ENCODE measurements at regions not wholly inside any gene's neighbourhood (a gene's known extent, or its start where the extent isn't known, plus 50 kb on each side); places are given as distances from the start of the nearest gene placed in this dataset.
"Not testable (repeated sequence)": the region's sequence is repeated elsewhere in the genome, so short reads cannot be mapped to it uniquely, and the experiment has no call there.

GRCh38 chr6:18595774-18596530, 208.8 kb downstream of the RNF144B start:
- DNase-seq (ENCODE audit: low read depth), result no peak

- no peak for DNase-seq (ENCODE audit: low read depth)
These were observed 209.3 kb downstream of the RNF144B start for GRCh38 chr6:18596531-18596835.

GRCh38 chr6:18598551-18599264, 211.6 kb downstream of the RNF144B start:
- no peak for DNase-seq (ENCODE audit: low read depth)

GRCh38 chr6:18600255-18600654, 213.1 kb downstream of the RNF144B start:
- no peak for DNase-seq (ENCODE audit: low read depth)

- no peak for DNase-seq (ENCODE audit: low read depth)
These were observed 214.4 kb downstream of the RNF144B start for GRCh38 chr6:18601516-18602020.

GRCh38 chr6:18602931-18603330, 215.8 kb downstream of the RNF144B start:
- DNase-seq (ENCODE audit: low read depth), result no peak

GRCh38 chr6:18603361-18603760, 216.2 kb downstream of the RNF144B start:
- DNase-seq (ENCODE audit: low read depth), result no peak

GRCh38 chr6:18605841-18606240, 218.7 kb downstream of the RNF144B start:
- DNase-seq (ENCODE audit: low read depth), result no peak

GRCh38 chr6:18609715-18610114, 222.6 kb downstream of the RNF144B start:
- DNase-seq (ENCODE audit: low read depth), result no peak

GRCh38 chr6:18613319-18613925, 226.3 kb downstream of the RNF144B start:
- no peak for DNase-seq (ENCODE audit: low read depth)

GRCh38 chr6:18629571-18629970, 242.4 kb downstream of the RNF144B start:
- DNase-seq (ENCODE audit: low read depth), result no peak

GRCh38 chr6:18632670-18633410, 245.7 kb downstream of the RNF144B start:
- no peak for DNase-seq (ENCODE audit: low read depth)

GRCh38 chr6:18634912-18635311, 247.8 kb downstream of the RNF144B start:
- no peak for DNase-seq (ENCODE audit: low read depth)

GRCh38 chr6:18640134-18640533, 253.0 kb downstream of the RNF144B start:
- no peak for DNase-seq (ENCODE audit: low read depth)

- DNase-seq (ENCODE audit: low read depth), result no peak
These were observed 253.6 kb downstream of the RNF144B start for GRCh38 chr6:18640754-18641153.

GRCh38 chr6:18654821-18655220, 267.7 kb downstream of the RNF144B start:
- no peak for DNase-seq (ENCODE audit: low read depth)

GRCh38 chr6:18656506-18656905, 269.4 kb downstream of the RNF144B start:
- no peak for DNase-seq (ENCODE audit: low read depth)

- not testable (repeated sequence) for DNase-seq (ENCODE audit: low read depth)
These were observed 272.8 kb downstream of the RNF144B start for GRCh38 chr6:18659994-18660393.

- no peak for DNase-seq (ENCODE audit: low read depth)
These were observed 275.9 kb downstream of the RNF144B start for GRCh38 chr6:18663011-18663410.

GRCh38 chr6:18664401-18664800, 277.3 kb downstream of the RNF144B start:
- DNase-seq (ENCODE audit: low read depth), result no peak

GRCh38 chr6:18667612-18668011, 280.5 kb downstream of the RNF144B start:
- DNase-seq (ENCODE audit: low read depth), result no peak

GRCh38 chr6:18668994-18669393, 281.8 kb downstream of the RNF144B start:
- DNase-seq (ENCODE audit: low read depth), result no peak
